GM21786 (cell line): ENCODE measurements at regions not wholly inside any gene's neighbourhood (a gene's known extent, or its start where the extent isn't known, plus 50 kb on each side); places are given as distances from the start of the nearest gene placed in this dataset.

Experiments used
- ATAC-seq: cut with Tn5 transposase; IDR thresholded peaks from one replicate; pipeline ENCODE4 v1.9.1; 2021; ENCODE audit not compliant: unreplicated experiment

DNA sequence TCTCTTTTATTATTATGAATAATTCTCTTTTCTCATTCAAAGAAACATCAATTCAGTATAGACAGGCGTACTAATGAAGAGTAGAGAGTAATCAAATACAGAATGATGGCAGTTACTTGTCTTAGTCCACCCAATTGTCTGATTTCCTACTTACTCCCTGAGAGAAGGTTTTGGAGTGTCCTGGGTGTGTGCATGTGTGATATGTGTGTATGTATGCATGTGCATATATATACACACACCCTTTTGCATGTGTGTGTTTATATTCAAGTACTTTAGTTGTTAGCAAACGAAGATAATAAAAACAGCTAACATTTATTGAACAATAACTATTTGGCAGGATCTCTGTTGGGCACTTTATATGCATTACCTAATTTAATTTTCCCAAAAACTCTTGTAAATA lies 63.2 kb upstream of the CCDC190 start:
- ATAC-seq, result no peak

DNA sequence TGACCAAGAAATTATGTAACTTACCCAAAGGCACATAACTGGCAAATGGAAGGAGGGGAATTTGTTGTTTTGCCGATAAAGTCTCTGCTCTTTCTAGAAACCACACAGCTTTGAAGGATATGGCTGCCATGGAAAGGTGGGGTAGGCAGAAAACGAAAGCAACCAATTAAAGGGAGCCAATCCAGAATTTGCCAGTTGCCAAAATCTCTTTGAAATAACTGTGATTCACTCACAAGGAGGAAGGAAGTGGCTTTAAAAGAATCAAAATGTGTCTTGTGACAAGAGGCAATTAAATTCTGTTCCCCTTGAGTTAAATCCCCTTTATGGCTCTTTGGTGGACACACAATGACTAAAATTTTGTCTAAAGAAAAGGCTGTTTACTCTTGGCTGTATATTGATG lies 61.2 kb upstream of the CCDC190 start:
- ATAC-seq, result no peak

DNA sequence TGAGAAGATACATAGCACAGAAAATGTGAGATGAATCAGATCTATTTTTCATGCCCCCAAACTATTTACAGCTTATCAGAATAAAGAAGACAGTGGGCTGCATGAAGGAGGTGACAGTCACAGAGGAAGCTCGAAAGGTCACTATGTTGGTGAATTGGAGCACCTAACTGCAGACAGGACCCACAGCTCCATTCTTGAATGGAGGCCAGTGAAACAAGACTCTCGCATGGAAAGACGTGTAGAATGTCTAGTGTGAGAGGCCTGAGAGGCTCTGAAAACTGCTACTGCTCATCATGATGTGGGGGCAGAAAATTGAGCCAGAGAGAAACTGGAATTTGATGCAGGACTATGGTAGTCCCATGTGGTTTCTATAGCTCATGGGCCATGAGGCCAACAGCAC lies 60.3 kb upstream of the CCDC190 start:
- no peak for ATAC-seq

DNA sequence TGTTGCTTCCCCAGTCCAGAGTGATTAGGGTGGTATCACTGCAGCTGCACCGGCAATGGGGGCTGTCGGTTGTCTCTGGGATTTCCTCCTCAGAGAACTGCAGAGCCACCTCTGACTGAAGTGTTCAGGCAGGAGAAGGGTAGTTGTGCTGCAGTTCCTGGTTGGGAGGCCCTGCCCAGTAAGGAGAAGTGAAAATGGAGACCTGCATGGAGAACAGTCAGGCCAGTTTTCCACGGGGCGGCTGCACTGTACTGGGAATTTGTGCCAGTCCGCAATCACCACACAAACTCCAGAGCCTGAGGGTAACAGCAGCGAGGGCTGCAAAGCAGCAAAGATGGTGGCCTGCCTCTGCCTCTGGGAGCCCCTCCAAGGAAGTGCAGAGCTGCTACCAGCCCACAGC lies 58.1 kb upstream of the CCDC190 start:
- no peak for ATAC-seq

DNA sequence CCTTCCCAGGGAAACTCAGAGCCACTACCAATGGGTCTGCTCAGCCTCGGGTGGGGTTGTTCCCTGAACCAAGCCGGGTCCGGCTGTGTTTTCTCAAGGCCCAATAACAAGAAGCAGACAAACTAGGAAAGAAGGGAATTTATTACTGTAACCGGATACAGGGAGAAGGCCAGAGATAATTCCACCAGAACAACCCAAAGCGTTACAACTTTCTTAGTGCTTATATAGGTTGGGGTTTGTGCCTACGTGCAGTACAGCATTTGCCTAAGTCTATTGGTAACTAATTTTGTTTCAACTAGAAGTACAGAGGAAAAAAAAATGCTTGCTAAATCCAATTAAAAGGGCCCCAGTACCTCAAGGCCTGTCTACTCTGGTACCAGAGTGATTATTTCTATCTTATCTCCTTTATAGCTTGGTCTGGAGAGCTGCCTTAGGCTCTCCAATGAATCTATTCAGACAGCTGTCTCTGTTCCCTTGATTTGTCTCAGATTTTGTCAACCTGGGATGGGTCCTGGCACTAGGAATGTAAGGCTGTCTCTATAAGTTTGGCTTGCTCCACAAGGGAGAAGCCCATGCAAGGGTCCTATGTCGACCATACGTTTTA lies 57.3 kb upstream of the CCDC190 start:
- no peak for ATAC-seq

DNA sequence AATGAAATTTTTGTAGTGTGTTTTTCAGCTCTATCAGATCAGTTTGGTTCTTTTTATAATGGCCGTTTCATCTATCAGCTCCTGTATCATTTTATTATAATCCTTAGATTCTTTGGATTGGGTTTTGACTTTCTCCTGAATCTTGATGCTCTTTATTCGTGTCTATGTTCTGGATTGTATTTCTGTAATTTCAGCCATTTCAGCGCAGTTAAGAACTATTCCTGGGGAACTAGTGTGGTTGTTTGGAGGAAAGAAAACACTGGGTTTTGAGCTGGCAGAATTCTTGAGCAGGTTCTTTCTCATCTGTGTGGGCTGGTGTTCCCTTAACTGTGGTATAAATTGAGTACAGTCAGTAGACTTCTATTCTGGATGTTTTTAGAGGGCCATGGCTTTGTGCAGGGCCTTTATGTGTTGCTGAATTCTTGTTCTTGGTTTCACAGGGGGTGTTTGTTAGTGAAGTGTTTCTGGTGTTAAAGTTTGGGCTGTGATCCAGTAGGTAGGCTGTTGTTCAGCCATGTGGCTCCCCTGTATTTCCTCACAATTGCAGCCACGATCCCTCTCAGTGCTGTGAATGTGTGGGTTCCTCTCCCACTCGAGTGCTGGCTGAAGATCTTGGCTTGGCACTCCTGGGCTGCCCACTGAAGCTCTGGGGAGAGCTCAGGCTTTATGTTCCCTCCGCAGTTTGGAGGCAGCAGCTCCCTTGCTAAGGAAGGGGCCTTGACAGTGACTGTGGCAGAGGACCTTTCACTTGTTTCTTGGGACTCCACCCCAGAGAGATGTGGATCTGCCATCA lies 56.0 kb upstream of the CCDC190 start:
- no peak for ATAC-seq

DNA sequence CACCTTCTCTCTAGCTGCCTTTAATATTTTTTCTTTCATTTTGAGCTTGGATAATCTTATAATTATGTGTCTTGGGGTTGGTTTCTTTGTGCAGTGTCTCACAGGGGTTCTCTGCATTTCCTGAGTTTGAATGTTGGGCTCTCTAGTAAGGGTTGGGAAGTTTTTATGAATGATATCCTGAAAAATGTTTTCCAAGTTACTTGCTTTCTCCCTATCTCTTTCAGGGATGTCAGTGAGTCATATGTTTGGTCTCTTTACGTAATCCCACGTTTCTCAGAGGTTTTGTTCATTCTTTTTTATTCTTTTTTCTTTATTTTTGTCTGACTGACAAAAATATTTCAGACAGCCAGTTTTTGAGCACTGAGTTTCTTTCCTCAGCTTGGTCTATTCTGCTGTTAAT lies 55.4 kb upstream of the CCDC190 start:
- ATAC-seq, result no peak

DNA sequence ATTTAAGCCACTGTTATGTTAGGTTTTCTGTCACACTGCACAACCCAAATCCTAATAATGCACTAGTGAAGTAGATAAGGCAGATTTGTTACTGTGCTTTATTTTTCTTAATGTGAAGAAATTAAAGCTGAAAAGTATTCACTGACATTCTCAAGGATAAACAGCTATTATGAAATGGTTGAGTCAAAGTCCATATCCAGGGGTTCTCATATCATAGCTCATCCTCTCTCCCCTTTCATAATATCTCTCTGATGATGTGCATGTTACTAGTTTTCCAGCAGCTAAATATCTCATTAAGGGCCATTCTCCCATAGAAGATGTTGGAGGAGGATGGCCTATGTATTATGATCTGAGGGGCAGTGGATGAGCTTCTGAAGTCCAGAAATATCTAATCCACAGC lies 53.6 kb upstream of the CCDC190 start:
- ATAC-seq, result no peak

DNA sequence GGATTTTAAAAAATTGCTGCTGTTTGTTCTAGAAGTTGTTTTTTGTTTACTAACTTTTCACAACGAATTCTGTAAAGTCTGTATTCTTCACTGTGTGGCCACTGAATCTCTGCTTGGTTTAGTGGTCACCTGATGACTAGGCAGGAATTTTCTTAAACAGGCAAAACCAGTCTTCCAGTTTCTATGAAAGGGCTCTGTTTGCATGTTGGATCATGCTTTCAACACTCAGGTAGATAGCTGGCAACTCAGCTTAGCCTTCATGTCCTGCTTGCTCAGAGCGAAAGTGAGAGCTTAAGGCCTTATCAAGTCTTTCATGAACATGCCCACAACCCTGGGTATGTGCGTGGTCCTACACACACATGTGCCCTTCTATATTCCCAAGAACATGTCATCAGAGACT lies 52.4 kb upstream of the CCDC190 start:
- ATAC-seq, result no peak

DNA sequence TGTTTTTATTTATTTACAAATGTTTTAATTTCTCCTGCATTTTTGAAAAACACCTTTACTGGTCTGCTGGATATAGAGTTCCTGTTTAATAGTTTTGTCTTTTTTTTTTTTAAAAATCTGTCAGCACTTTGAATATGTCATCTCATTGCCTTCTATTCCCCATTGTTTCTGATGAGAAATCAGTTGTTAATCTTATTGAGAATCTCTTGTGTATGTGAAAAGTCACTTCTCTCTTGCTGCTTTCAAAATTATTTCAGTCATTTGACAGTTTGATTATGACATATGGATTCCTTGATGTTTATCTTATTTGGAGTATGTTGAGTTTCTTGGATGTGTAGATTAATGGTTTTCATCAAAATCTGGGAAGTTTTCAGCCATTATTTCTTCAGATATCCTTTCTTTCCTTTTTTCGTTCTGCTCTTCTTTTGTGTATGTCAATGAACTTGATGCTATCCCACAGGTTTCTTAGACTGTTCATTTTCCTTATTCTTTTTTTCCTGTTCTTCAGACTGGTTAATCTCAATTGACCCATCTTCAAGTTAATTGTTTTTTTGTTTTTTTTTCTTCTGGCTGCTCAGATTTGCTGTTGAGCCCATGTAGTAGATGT lies 51.2 kb upstream of the CCDC190 start:
- no peak for ATAC-seq
